ENCODE measurements at regions not wholly inside any gene's neighbourhood (a gene's known extent, or its start where the extent isn't known, plus 50 kb on each side); places are given as distances from the start of the nearest gene placed in this dataset.

DNA sequence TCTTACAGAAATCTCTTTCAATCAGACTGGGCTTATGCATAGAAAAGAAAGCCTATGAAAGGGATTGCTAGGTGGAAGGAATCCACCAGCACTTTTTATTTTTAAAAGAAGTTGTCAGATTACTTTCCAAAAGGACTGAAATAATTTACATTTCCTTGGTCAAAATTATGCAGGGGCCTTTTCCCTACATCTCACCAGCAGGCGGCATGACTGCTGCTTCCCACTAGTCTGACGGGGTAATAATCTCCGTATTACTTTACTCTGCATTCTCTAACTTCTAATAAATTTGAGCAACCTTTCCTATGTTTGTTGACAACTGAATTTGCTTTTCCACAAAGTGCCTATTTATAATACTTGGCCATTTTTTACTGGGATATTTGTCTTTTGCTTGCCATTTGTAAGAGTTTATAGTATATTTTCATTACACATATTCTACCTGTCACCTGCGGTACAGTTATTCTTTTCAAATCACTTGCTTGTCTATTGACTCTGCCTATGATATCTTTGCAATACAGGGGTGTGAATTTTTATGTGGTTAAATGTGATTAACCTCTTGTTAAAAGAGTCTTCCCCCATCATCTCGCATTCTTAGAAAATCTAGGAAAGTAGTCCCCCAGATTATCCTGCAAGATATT is 51.9 kb upstream of the USP47 start:
- TF ChIP-seq, protein P1, sequence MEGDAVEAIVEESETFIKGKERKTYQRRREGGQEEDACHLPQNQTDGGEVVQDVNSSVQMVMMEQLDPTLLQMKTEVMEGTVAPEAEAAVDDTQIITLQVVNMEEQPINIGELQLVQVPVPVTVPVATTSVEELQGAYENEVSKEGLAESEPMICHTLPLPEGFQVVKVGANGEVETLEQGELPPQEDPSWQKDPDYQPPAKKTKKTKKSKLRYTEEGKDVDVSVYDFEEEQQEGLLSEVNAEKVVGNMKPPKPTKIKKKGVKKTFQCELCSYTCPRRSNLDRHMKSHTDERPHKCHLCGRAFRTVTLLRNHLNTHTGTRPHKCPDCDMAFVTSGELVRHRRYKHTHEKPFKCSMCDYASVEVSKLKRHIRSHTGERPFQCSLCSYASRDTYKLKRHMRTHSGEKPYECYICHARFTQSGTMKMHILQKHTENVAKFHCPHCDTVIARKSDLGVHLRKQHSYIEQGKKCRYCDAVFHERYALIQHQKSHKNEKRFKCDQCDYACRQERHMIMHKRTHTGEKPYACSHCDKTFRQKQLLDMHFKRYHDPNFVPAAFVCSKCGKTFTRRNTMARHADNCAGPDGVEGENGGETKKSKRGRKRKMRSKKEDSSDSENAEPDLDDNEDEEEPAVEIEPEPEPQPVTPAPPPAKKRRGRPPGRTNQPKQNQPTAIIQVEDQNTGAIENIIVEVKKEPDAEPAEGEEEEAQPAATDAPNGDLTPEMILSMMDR (IDR thresholded peaks at IDR 0.05), result peak; percentile 24 to 61
- Histone ChIP-seq H3K36me3 (no peaks in the 10 kb centered on the region), H3K4me1 (no peaks in the 10 kb centered on the region), H3K27me3 (no peaks in the 10 kb centered on the region), H3K4me3 (no peak overlapping the region), H3K9me3 (no peaks in the 10 kb centered on the region), H3K27ac (no peak overlapping the region)
- no peak for DNase-seq (ENCODE audit: low spot score)

GRCh38 chr11:11788063-11788710 is 53.6 kb upstream of the USP47 start:
- Histone ChIP-seq H3K27me3 (no peaks in the 10 kb centered on the region), H3K36me3 (no peaks in the 10 kb centered on the region), H3K4me1 (no peaks in the 10 kb centered on the region), H3K9me3 (no peaks in the 10 kb centered on the region), H3K27ac (no peak overlapping the region), H3K4me3 (no peak overlapping the region)
- TF ChIP-seq, protein P1 (IDR thresholded peaks at IDR 0.05), result peak in 1 of 2 donors; percentile 15
- no peak for DNase-seq (ENCODE audit: low spot score)

DNA sequence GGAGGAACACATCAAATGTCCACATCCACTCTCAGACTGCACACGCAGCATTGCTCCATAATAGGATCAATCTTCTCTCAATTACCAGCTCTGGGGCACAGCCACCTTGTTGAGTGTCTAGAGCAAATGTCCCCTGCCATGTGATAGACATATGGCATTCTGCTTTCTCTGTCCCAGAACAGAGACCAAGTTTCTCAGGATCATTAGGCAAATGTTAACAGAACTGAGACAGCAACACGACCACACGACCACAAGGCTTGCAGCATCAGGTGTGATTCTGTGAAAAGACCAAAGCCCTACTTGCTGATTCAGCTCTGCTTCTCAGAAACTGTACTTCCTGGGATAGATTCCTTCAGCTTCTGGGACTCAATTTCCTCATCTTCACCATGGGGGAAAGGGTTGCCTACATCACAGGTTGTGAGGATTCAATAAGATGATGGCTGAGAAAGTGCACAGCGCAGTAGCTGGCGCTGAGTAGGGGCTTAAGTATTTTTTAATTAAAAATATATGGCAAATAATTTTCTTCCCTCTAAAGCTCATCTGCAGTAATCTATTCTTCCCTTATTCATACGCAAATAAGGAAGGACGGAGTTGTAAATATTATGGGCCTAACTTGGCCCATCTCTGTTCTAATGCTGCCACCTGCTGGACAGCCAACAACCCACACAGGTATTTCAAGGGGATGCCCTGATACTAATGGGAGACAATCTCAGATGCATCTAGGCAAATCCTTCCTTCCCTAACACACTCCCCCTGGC is 54.3 kb upstream of the USP47 start:
- TF ChIP-seq, protein P1 (IDR thresholded peaks at IDR 0.05), result peak; percentile 76 to 87
- DNase-seq (ENCODE audit: low spot score), result peak; percentile 77
- no peak overlapping the region for H3K27ac ChIP-seq
- no peaks in the 10 kb centered on the region for H3K4me1 ChIP-seq
- H3K4me3 ChIP-seq, result no peak overlapping the region
- H3K9me3 ChIP-seq, result no peaks in the 10 kb centered on the region
- H3K27me3 ChIP-seq, result no peaks in the 10 kb centered on the region
- no peaks in the 10 kb centered on the region for H3K36me3 ChIP-seq

DNA sequence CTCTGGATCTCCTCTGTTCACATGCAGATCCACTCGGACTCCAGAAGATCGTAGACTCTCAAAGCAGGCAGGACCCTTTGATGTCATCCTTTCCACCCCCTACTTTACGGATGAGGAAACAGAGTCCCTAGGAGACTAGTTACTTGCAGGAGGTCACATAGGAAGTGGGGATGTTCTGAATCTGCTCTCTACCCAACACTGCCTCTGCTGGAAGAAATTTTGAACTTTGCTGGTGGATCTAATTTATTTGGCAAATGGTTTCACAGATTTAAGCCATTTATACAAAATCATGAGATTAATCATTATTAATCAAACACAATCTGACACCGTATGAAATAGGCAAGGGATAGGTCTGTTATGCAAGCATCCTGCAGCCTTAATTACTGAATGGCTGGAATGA is 55.0 kb upstream of the USP47 start:
- TF ChIP-seq, protein P1 (IDR thresholded peaks at IDR 0.05), result peak in 1 of 2 donors; percentile 65

DNA sequence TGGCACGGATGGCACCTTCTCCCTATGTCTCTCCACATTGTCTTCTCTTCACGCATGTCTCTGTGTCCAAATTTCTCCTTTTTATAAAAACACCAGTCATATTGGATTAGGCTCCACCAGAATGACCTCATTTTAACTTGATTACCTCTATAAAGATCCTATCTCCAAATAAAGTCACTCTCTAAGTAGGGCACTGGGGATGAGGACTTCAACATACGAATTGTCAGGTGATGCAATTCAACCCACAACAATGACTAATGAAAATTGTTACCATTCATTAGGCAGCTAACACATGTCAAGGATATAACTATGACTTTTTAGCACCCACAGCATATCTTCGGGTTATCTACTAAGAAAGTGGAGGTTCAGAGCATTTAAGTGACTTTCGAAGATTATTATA is 55.5 kb upstream of the USP47 start:
- no peaks in the 10 kb centered on the region for H3K4me1 ChIP-seq
- H3K9me3 ChIP-seq, result no peaks in the 10 kb centered on the region
- DNase-seq (ENCODE audit: low spot score), result no peak
- H3K27ac ChIP-seq, result no peak overlapping the region
- no peaks in the 10 kb centered on the region for H3K36me3 ChIP-seq
- TF ChIP-seq, protein P1 (IDR thresholded peaks at IDR 0.05), result no peak
- H3K4me3 ChIP-seq, result no peak overlapping the region
- no peaks in the 10 kb centered on the region for H3K27me3 ChIP-seq

More for the DNA sequence above, 55.0 kb upstream of the USP47 start:
- H3K9me3 ChIP-seq, result no peaks in the 10 kb centered on the region
- H3K4me1 ChIP-seq, result no peaks in the 10 kb centered on the region
- no peak for DNase-seq (ENCODE audit: low spot score)
- H3K36me3 ChIP-seq, result no peaks in the 10 kb centered on the region
- no peaks in the 10 kb centered on the region for H3K27me3 ChIP-seq
- no peak overlapping the region for H3K27ac ChIP-seq
- no peak overlapping the region for H3K4me3 ChIP-seq
